ENCODE measurements at regions not wholly inside any gene's neighbourhood (a gene's known extent, or its start where the extent isn't known, plus 50 kb on each side); places are given as distances from the start of the nearest gene placed in this dataset.
A peak's percentile ranks its signal among the peaks of the same experiment; 100 is the strongest.
"Not testable (repeated sequence)": the region's sequence is repeated elsewhere in the genome, so short reads cannot be mapped to it uniquely, and the experiment has no call there.

DNA sequence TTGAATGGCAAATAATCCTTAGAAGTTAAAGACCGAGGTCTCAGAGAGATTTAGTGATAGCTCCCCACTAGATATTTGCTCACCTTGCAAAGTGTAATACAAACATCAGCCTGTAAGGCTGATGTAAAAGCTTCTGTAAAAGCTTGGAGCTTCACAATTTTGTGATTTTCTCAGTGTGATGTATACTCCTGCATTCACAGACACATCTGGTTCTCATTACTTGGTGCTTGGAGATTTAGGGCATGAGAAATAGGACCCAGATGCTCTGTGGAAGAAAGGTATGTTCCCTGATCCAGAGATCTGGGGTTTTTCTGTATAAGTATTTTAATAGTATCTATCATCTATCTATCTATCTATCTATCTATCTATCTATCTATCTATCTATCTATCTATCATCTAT is 1664.3 kb downstream of the C4orf33 start:
- peak; percentile 16 for DNase-seq (ENCODE audit: low spot score)

DNA sequence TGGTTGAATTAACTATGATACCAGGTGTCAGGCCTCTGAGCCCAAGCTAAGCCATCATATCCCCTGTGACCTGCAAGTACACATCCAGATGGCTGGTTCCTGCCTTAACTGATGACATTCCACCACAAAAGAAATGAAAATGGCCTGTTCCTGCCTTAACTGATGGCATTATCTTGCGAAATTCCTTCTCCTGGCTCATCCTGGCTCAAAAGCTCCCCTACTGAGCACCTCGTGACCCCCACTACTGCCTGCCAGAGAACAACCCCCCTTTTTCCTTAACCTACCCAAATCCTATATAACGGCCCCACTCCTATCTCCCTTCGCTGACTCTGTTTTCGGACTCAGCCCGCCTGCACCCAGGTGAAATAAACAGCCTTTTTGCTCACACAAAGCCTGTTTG is 1671.4 kb downstream of the C4orf33 start:
- DNase-seq (ENCODE audit: low spot score) = not testable (repeated sequence)

DNA sequence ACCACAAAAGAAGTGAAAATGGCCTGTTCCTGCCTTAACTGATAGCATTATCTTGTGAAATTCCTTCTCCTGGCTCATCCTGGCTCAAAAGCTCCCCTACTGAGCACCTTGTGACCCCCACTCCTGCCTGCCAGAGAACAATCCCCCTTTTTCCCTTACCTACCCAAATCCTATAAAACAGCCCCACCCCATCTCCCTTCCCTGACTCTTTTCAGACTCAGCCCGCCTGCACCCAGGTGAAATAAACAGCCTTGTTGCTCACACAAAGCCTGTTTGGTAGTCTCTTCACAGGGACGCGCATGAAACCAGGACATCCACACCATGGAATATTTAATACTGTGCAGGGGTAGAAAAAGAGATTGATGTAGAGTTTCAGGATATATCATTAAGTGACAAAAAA is 1677.0 kb downstream of the C4orf33 start:
- not testable (repeated sequence) for DNase-seq (ENCODE audit: low spot score)

- DNase-seq (ENCODE audit: low spot score) = no peak
These were observed 1712.5 kb downstream of the C4orf33 start for GRCh38 chr4:130808492-130808891.

GRCh38 chr4:130812117-130812765 is 1716.3 kb downstream of the C4orf33 start:
- DNase-seq (ENCODE audit: low spot score) = no peak

DNA sequence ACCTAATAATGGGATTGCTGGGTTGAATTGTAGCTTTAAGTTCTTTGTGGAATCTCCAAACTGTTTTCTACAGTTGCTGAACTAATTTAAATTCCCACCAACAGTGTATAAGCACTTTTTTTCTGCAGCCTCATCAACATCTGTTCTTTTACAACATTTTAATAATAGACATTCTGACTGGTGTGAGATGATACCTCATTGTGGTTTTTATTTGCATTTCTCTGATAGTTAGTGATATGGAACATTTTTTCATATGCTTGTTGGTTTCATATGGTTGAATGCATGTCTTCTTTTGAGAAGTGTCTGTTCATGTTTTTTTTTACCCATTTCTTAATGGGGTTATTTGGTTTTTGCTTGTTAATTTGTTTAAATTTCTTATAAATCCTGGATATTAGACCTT is 1718.9 kb downstream of the C4orf33 start:
- DNase-seq (ENCODE audit: low spot score) = no peak

GRCh38 chr4:130820448-130820847 is 1724.5 kb downstream of the C4orf33 start:
- no peak for DNase-seq (ENCODE audit: low spot score)

DNA sequence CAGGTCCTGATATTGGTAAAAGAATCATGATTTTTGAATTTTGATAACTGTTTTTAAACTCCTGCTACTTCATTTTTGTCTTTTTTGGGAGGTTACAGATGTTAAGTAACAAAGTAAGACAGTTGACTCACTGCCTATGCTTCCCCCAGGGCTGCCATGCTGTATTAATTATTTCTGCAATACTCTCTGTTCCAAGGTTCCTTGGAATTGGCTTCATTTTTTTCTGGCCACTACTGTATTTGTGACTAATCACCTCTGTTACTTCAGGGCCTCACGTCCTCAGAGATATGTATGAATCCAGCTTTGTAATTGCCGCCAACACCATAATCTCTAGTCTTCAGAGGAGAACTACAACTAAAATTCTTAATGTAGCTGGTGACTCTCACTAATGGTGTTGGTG is 1729.3 kb downstream of the C4orf33 start:
- DNase-seq (ENCODE audit: low spot score) = no peak

GRCh38 chr4:130850019-130850524 is 1754.1 kb downstream of the C4orf33 start:
- no peak for DNase-seq (ENCODE audit: low spot score)

DNA sequence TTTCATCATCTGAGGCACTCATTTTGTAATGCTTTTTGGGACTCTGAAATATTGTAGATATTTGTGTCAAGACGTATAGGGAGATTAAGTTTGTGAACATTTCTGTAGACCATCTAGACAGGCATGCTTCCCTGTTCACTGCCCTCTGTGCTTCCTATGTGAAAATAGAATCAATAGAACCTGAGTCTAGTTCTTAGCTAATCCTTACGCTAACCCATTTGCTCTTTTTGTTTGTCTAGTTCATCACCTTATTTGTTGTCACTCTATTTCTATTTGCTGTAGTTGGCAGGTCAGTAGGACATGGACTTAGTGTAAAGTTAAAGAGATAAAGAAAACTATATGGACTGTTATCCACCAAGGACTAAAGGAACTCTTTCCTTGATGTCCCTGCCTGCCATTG is 1755.2 kb downstream of the C4orf33 start:
- no peak for DNase-seq (ENCODE audit: low spot score)

DNA sequence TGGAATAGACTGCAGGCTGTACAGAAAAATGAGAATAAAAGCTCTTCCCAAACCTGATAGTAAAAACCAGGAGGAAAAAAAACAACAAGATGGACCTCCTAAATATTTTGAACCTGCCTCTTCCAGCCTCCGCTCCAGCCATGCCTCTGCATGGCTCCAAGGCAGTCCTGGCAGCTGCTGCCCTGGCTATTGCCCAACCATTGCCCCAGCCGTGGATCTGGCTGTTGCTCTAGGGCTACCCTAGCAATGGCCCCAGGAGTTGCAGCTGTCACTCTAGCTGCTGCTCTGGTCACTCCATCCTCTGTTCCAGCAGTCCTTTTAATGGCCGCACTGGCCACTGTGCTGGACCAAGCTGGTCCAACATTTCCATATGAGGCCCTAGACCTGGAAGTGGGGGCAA is 1756.0 kb downstream of the C4orf33 start:
- DNase-seq (ENCODE audit: low spot score) = no peak

GRCh38 chr4:130855533-130855932 is 1759.6 kb downstream of the C4orf33 start:
- no peak for DNase-seq (ENCODE audit: low spot score)

GRCh38 chr4:130859991-130860390 is 1764.0 kb downstream of the C4orf33 start:
- DNase-seq (ENCODE audit: low spot score) = no peak

GRCh38 chr4:130896920-130897319 is 1801.0 kb downstream of the C4orf33 start:
- no peak for DNase-seq (ENCODE audit: low spot score)

GRCh38 chr4:130901321-130901720 is 1805.4 kb downstream of the C4orf33 start:
- no peak for DNase-seq (ENCODE audit: low spot score)

- DNase-seq (ENCODE audit: low spot score) = no peak
These were observed 1827.0 kb downstream of the C4orf33 start for GRCh38 chr4:130922955-130923354.

DNA sequence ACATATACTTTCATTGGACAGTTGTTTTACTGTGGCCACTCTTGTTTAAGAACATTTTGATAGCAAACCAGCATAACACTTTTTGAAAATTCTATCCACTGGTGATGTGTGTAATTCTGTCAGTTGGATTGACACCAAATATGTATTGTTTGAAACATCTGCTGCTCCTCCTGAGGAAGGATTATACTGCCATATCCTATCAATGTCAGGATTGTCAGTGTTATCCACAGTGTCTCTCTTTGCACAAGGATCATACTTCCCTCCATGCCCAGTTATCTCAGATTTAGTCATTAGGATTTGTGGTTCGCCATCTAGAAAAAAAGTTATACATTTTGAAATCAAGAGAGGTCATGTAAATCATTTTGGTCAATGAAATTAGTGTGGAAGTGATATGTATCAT is 1859.6 kb downstream of the C4orf33 start:
- DNase-seq (ENCODE audit: low spot score) = no peak

DNA sequence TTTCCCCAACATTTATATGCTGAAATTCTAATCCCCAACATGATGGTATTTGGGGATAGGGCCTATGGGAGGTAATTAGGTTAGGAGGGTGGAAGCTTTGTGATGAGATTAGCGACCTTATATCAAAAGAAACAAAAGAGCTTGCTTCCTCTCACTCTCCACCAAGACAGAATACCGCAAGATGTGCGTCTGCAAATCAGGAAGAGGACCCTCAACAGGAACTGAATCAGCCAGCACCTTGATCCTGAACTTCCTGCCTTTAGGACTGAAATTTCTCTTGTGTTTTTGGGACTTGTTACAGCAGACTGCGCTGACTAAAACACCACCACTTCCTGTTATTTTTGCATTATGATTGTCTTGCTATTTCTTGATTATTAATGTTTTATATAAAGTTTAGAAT is 1889.4 kb downstream of the C4orf33 start:
- DNase-seq (ENCODE audit: low spot score) = no peak

- no peak for DNase-seq (ENCODE audit: low spot score)
These were observed 1900.0 kb downstream of the C4orf33 start for GRCh38 chr4:130995988-130996387.

- no peak for DNase-seq (ENCODE audit: low spot score)
These were observed 1905.4 kb downstream of the C4orf33 start for GRCh38 chr4:131001371-131001770.

- no peak for DNase-seq (ENCODE audit: low spot score)
These were observed 1906.2 kb downstream of the C4orf33 start for GRCh38 chr4:131002132-131002531.

DNA sequence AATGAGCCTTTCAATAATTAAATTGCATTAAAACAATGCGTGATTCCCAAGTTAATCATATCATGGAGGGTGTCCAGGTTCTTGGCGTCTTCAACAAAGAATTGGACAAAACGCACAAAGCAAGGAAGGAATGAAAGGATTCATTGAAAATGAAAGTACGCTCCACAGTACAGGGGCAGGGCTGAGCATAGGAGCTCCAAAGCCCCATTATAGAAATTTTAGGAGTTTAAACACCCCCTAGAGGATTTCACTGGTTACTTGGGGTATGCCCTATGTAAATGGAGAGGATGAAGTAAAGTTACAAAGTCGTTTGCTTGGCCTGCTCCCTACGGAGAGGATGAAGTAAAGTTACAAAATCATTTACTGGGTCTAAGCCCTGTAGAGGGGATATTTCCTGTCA is 1910.4 kb downstream of the C4orf33 start:
- no peak for DNase-seq (ENCODE audit: low spot score)

GRCh38 chr4:131011961-131012360 is 1916.0 kb downstream of the C4orf33 start:
- DNase-seq (ENCODE audit: low spot score) = not testable (repeated sequence)

DNA sequence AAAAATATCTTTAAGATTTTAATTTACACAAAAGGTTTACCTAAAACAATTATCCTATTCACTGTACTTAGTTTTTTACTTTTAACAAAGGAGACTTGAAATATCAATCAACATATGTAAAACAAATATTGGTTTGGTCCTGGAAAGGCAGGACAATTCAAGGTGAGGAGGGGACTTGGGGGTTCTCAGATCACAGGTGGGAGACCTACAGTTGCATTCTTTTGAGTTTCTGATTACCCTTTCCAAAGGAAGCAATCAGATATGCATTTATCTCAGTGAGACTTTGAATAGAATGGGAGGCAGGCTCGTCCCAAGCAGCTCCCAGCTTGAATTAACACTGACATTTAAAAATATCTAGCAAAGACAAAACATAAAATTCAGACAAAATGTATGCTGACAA is 1917.3 kb downstream of the C4orf33 start:
- DNase-seq (ENCODE audit: low spot score) = no peak

Data from umbilical cord (tissue), 1 donor.